H1 (cell line): ENCODE measurements at regions not wholly inside any gene's neighbourhood (a gene's known extent, or its start where the extent isn't known, plus 50 kb on each side); places are given as distances from the start of the nearest gene placed in this dataset.
"Not testable (repeated sequence)": the region's sequence is repeated elsewhere in the genome, so short reads cannot be mapped to it uniquely, and the experiment has no call there.

Experiments used
- JUND ChIP-seq: IDR thresholded peaks from 2 replicates; pipeline ENCODE4 v1.6.1; 2011; ENCODE audit warnings: mild to moderate bottlenecking, improper control_type of control experiment, low read length
- POLR2A ChIP-seq, 2 experiments: IDR thresholded peaks; 1 replicate in 1 of 2; 2 replicates in 1 of 2; pipeline ENCODE4 v1.6.1; 2011; ENCODE audit warnings: low read depth in 2 of 2, low read length in 2 of 2, mild to moderate bottlenecking in 2 of 2; ENCODE audit errors: control extremely low read depth in 1 of 2

DNA sequence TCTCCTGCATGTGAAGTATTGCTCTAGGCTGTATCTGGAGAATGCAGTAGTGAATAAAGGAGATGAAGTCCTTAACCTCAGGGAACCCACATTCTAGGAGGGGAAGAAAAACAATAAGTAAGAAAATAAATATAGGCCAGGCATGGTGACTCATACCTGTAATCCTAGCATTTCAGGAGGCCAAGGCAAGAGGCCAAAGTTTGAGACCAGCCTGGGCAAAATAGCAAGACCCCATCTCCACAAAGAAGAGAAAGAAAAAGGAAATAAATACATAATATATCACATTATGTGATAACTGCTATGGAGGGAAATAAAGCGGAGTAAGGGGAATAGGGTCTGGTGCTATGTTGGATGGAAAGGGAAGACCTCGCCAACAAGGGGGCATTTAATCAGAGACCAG is 94.0 kb downstream of the QRSL1 start:
- not testable (repeated sequence) for TF ChIP-seq POLR2A (IDR thresholded peaks at IDR 0.05; ENCODE audit: control extremely low read depth in 1 of 2, low read depth in 2 of 2, low read length in 2 of 2); JUND
